K562 (cell line): ENCODE measurements at regions not wholly inside any gene's neighbourhood (a gene's known extent, or its start where the extent isn't known, plus 50 kb on each side); places are given as distances from the start of the nearest gene placed in this dataset.

Source experiments
- ATAC-seq: fragments of 200-7000 bp; cut with Tn5 transposase; 3 replicates; pipeline ENCODE4 v1.9.1; 2020; ENCODE audit warnings: moderate library complexity
- BruUV-seq: library from RNA; stranded (reverse); fragments of 400-500 nt; replicated peaks from 2 replicates; lab custom pipeline; 2021; lab: Mats Ljungman, UMichigan
- CTCF ChIA-PET: fragments of 300-600 bp; formaldehyde crosslinking; extraction: SDS; loops from one replicate; lab custom pipeline; 2021; ENCODE audit warnings: low intra/inter-chr PET ratio; lab: Yijun Ruan, JAX
- POLR2A ChIA-PET: fragments of 300-600, 350-650 bp; sonication (Branson Sonifier 250); formaldehyde crosslinking; extraction: SDS; loops from one replicate; lab custom pipeline; 2021; ENCODE audit warnings: antibody characterized with exemption, inconsistent platforms; lab: Yijun Ruan, JAX
- DNase-seq, 4 experiments: peaks; one replicate each; pipeline versions ENCODE4 v3.0.0 to v3.0.0-alpha.2; 2011 to 2018; ENCODE audit warnings: low spot score in 3 of 4, mixed read lengths in 3 of 4; ENCODE audit errors: extremely low read depth in 1 of 4
- FAIRE-seq: peaks from 2 replicates; lab custom pipeline; 2011; peaks lifted over from hg19 to GRCh38; lab: Jason Lieb, UNC
- H2AFZ ChIP-seq: 2 replicates; pipeline ENCODE4 v1.6.0; 2011; ENCODE audit warnings: low read depth, low read length, control low read depth, inconsistent platforms
- H3K27ac ChIP-seq: fragments of 200-600 bp; 3 replicates; pipeline ENCODE4 v1.8.0; 2011; ENCODE audit warnings: low read depth, mild to moderate bottlenecking, control low read depth, inconsistent platforms, low read length, moderate library complexity, mixed read lengths; ENCODE audit errors: extremely low read depth
- H3K27me3 ChIP-seq, 2 experiments: fragments of 300-600 bp in 1 of 2; 2 replicates in 1 of 2; 3 replicates in 1 of 2; pipeline versions ENCODE4 v1.6.0 to v1.8.0; 2011; ENCODE audit warnings: inconsistent platforms in 2 of 2, low read length in 2 of 2, mild to moderate bottlenecking in 1 of 2, mixed read lengths in 1 of 2, moderate library complexity in 1 of 2; ENCODE audit not compliant: control insufficient read depth in 2 of 2, insufficient read depth in 2 of 2
- H3K36me3 ChIP-seq: fragments of 300-600 bp; 3 replicates; pipeline ENCODE4 v1.8.0; 2011; ENCODE audit warnings: mild to moderate bottlenecking, low read length, inconsistent platforms; ENCODE audit not compliant: control insufficient read depth, insufficient read depth
- H3K4me1 ChIP-seq, 2 experiments: fragments of 200-600 bp in 1 of 2; replicated peaks in 1 of 2; 2 replicates in 1 of 2; 3 replicates in 1 of 2; pipeline versions ENCODE4 v1.5.1 to v1.8.0; 2011; ENCODE audit warnings: inconsistent platforms in 2 of 2, low read length in 2 of 2, mild to moderate bottlenecking in 1 of 2, mixed read lengths in 1 of 2, moderate library complexity in 1 of 2; ENCODE audit not compliant: control insufficient read depth in 2 of 2, insufficient read depth in 2 of 2
- H3K4me2 ChIP-seq: 2 replicates; pipeline ENCODE4 v1.6.1; 2011; ENCODE audit warnings: low read length, control low read depth, inconsistent platforms, mixed read lengths; ENCODE audit not compliant: insufficient read depth
- H3K4me3 ChIP-seq: fragments of 200-600 bp; sonication (generic), shearing (Covaris generic); 2 replicates; pipeline ENCODE4 v1.5.1; 2016; ENCODE audit warnings: control low read depth, inconsistent platforms
- H3K79me2 ChIP-seq: fragments of 200-600 bp; 3 replicates; pipeline ENCODE4 v1.8.0; 2011; ENCODE audit warnings: low read length, inconsistent platforms; ENCODE audit not compliant: control insufficient read depth, insufficient read depth
- H3K9ac ChIP-seq, 2 experiments: 2 replicates each; pipeline versions ENCODE4 v1.6.0 to v1.6.1; 2011; ENCODE audit warnings: low read depth in 2 of 2, low read length in 2 of 2, control low read depth in 1 of 2, inconsistent platforms in 1 of 2, mild to moderate bottlenecking in 1 of 2, mixed read lengths in 1 of 2; ENCODE audit not compliant: insufficient read depth in 1 of 2
- H3K9me1 ChIP-seq: one replicate; pipeline ENCODE4 v1.6.0; 2011; ENCODE audit warnings: inconsistent platforms, mild to moderate bottlenecking, low read length, moderate library complexity; ENCODE audit not compliant: control insufficient read depth, insufficient read depth
- H3K9me3 ChIP-seq: replicated peaks from 2 replicates; pipeline ENCODE4 v1.5.1; 2011; ENCODE audit warnings: low read depth, low read length, inconsistent platforms; ENCODE audit not compliant: control insufficient read depth, insufficient read depth
- H4K20me1 ChIP-seq: replicated peaks from 2 replicates; pipeline ENCODE4 v1.6.1; 2011; ENCODE audit warnings: low read length, inconsistent platforms, mixed read lengths; ENCODE audit not compliant: control insufficient read depth, insufficient read depth
- ARID1B ChIP-seq: fragments of 450-650 bp; IDR thresholded peaks from 2 replicates; pipeline ENCODE4 v1.6.1; 2016; ENCODE audit warnings: antibody characterized with exemption, mild to moderate bottlenecking, inconsistent platforms
- BCL6 ChIP-seq: fragments of 250-450 bp; sonication (Bioruptor Pico); IDR thresholded peaks from 2 replicates; pipeline ENCODE4 v1.4.0; 2020
- CLOCK ChIP-seq: fragments of 250-450 bp; sonication (Bioruptor Pico); IDR thresholded peaks from 2 replicates; pipeline ENCODE4 v1.4.0; 2020; ENCODE audit warnings: mild to moderate bottlenecking, moderate library complexity, borderline replicate concordance
- OTX1 ChIP-seq: fragments of 450-650 bp; formaldehyde crosslinking; IDR thresholded peaks from 2 replicates; pipeline ENCODE4 v1.4.0; 2022; ENCODE audit warnings: mild to moderate bottlenecking
- TFAM ChIP-seq: fragments of 250-450 bp; sonication (Bioruptor Pico); conservative IDR thresholded peaks from 2 replicates; pipeline ENCODE4 v1.5.0; 2021; ENCODE audit warnings: mild to moderate bottlenecking, moderate library complexity
- ZNF436 ChIP-seq: fragments of 250-450, 450-650 bp; sonication (Bioruptor Pico); formaldehyde crosslinking; IDR thresholded peaks from 2 replicates; pipeline ENCODE4 v1.7.0; 2020; ENCODE audit warnings: mild to moderate bottlenecking
- ZNF76 ChIP-seq: fragments of 250-450 bp; sonication (Bioruptor Pico); IDR thresholded peaks from 2 replicates; pipeline ENCODE4 v1.4.0; 2020; ENCODE audit warnings: mild to moderate bottlenecking, moderate library complexity, borderline replicate concordance
- ZNF780A ChIP-seq: fragments of 250-450 bp; sonication (Bioruptor Pico); IDR thresholded peaks from 2 replicates; pipeline ENCODE4 v1.5.0; 2021; ENCODE audit warnings: mild to moderate bottlenecking
- WGBS: fragments of 100-300 bp; shearing (Covaris generic); methylation state at CpG from one replicate; pipeline ENCODE4 v1.1.6; 2016; ENCODE audit warnings: low coverage, mixed read lengths; ENCODE audit not compliant: insufficient coverage; ENCODE audit errors: missing lambda C conversion rate; 5-methylcytosine and 5-hydroxymethylcytosine counted together
- in situ Hi-C: fragments of 300-500 bp; cut with MboI; formaldehyde crosslinking; loops from 4 replicates; pipeline ENCODE4 v1.15.0; 2018; ENCODE audit warnings: inconsistent platforms, mixed read lengths
- intact Hi-C: fragments of 100-400 bp; cut with micrococcal nuclease; formaldehyde crosslinking; loops from 2 replicates; pipeline ENCODE4 v1.14.2; 2022
- TF ChIP-seq, protein P1 (sequence below): fragments of 450-650 bp; IDR thresholded peaks from 2 replicates; pipeline ENCODE4 v1.6.1; 2016; ENCODE audit warnings: low read depth

- 0% methylated on average over 2 of the region's 2 CpGs for WGBS
- Histone ChIP-seq H3K79me2 (no peaks in the 10 kb centered on the region), H3K4me1 (no peaks in the 10 kb centered on the region), H3K27ac (no peak overlapping the region), H4K20me1 (no peaks in the 10 kb centered on the region), H3K9ac (no peak overlapping the region), H3K36me3 (no peaks in the 10 kb centered on the region), H2AFZ (no peak overlapping the region), H3K4me2 (no peak overlapping the region), H3K27me3 (no peaks in the 10 kb centered on the region), H3K9me3 (no peaks in the 10 kb centered on the region), H3K9me1 (no peaks in the 10 kb centered on the region), H3K4me3 (no peak overlapping the region)
- in situ Hi-C loops (no loop called here), intact Hi-C loops (no loop called here)
- ChIA-PET CTCF (no interaction called here), POLR2A (no interaction called here)
- ATAC-seq = no peak
- no peak for DNase-seq
- BruUV-seq = no TSS peak
- no peak for FAIRE-seq
- TF ChIP-seq CLOCK = no peak
- TF ChIP-seq ZNF76 (CRISPR knock-in tag) = no peak
- TF ChIP-seq BCL6 = no peak
- TF ChIP-seq TFAM = no peak
- TF ChIP-seq ZNF780A (CRISPR knock-in tag) = no peak
- TF ChIP-seq, protein P1, sequence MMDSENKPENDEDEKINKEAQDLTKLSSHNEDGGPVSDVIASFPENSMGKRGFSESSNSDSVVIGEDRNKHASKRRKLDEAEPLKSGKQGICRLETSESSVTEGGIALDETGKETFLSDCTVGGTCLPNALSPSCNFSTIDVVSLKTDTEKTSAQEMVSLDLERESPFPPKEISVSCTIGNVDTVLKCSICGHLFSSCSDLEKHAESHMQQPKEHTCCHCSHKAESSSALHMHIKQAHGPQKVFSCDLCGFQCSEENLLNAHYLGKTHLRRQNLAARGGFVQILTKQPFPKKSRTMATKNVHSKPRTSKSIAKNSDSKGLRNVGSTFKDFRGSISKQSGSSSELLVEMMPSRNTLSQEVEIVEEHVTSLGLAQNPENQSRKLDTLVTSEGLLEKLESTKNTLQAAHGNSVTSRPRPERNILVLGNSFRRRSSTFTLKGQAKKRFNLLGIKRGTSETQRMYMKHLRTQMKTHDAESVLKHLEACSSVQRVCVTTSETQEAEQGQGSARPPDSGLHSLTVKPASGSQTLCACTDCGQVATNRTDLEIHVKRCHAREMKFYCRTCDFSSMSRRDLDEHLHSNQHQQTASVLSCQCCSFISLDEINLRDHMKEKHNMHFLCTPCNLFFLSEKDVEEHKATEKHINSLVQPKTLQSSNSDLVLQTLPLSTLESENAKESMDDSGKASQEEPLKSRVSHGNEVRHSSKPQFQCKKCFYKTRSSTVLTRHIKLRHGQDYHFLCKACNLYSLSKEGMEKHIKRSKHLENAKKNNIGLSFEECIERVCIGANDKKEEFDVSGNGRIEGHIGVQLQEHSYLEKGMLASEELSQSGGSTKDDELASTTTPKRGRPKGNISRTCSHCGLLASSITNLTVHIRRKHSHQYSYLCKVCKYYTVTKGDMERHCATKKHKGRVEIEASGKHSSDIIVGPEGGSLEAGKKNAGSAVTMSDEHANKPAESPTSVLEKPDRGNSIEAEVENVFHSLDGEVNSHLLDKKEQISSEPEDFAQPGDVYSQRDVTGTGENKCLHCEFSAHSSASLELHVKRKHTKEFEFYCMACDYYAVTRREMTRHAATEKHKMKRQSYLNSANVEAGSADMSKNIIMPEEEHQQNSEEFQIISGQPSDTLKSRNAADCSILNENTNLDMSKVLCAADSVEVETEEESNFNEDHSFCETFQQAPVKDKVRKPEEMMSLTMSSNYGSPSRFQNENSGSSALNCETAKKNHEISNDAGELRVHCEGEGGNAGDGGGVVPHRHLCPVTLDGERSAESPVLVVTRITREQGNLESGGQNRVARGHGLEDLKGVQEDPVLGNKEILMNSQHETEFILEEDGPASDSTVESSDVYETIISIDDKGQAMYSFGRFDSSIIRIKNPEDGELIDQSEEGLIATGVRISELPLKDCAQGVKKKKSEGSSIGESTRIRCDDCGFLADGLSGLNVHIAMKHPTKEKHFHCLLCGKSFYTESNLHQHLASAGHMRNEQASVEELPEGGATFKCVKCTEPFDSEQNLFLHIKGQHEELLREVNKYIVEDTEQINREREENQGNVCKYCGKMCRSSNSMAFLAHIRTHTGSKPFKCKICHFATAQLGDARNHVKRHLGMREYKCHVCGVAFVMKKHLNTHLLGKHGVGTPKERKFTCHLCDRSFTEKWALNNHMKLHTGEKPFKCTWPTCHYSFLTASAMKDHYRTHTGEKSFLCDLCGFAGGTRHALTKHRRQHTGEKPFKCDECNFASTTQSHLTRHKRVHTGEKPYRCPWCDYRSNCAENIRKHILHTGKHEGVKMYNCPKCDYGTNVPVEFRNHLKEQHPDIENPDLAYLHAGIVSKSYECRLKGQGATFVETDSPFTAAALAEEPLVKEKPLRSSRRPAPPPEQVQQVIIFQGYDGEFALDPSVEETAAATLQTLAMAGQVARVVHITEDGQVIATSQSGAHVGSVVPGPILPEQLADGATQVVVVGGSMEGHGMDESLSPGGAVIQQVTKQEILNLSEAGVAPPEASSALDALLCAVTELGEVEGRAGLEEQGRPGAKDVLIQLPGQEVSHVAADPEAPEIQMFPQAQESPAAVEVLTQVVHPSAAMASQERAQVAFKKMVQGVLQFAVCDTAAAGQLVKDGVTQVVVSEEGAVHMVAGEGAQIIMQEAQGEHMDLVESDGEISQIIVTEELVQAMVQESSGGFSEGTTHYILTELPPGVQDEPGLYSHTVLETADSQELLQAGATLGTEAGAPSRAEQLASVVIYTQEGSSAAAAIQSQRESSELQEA = no peak
- no peak for TF ChIP-seq ARID1B
- TF ChIP-seq ZNF436 = no peak
- TF ChIP-seq OTX1 (CRISPR knock-in tag) = no peak
Observed at GRCh38 chr2:150710916-150711315, 223.4 kb upstream of the RND3 start.
